ENCODE measurements at regions not wholly inside any gene's neighbourhood (a gene's known extent, or its start where the extent isn't known, plus 50 kb on each side); places are given as distances from the start of the nearest gene placed in this dataset.
A peak's percentile ranks its signal among the peaks of the same experiment; 100 is the strongest.

DNA sequence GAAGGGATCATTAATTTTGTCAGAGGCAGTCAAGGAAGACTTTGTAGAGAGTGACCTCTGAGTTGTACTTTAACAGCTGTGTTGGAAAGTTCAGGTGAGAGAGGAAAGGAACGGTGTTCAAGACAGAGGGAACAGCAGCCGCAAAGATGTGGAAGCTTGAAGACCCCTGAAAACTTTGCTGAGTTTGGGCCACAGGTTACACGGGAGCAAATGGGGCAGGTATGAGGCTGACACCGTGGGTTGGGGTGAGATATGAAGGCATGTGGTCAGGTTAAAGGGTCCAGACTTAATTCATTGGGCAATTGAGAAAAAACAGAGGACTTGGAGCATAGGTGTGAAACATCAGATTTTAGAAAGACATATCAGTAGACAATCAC lies 72.0 kb upstream of the SERP2 start:
- WGBS = 84% methylated on average over 4 of the region's 4 CpGs
- peak overlapping the region; percentile 38 to 50 for H3K27ac ChIP-seq (ENCODE audit: low read depth in 1 of 2, low read length in 1 of 2)
- no peaks in the 10 kb centered on the region for H3K9me3 ChIP-seq (ENCODE audit: control insufficient read depth in 2 of 2, insufficient read depth in 1 of 2, low read length in 1 of 2)
- H3K4me3 ChIP-seq (ENCODE audit: low read length in 2 of 2) = no peak overlapping the region
- H3K4me1 ChIP-seq (ENCODE audit: control insufficient read depth in 2 of 2, insufficient read depth in 2 of 2, low read length in 2 of 2) = peaks cover 38 to 62% of the 10 kb centered on the region in 2 donors
- no peaks in the 10 kb centered on the region for H3K36me3 ChIP-seq (ENCODE audit: control insufficient read depth in 2 of 2, insufficient read depth in 2 of 2, low read length in 1 of 2)
- no peak for DNase-seq (ENCODE audit: low read depth in 6 of 9, low spot score in 9 of 9)
- H3K27me3 ChIP-seq (ENCODE audit: control insufficient read depth in 2 of 2, insufficient read depth in 1 of 2, low read length in 1 of 2) = no peaks in the 10 kb centered on the region

DNA sequence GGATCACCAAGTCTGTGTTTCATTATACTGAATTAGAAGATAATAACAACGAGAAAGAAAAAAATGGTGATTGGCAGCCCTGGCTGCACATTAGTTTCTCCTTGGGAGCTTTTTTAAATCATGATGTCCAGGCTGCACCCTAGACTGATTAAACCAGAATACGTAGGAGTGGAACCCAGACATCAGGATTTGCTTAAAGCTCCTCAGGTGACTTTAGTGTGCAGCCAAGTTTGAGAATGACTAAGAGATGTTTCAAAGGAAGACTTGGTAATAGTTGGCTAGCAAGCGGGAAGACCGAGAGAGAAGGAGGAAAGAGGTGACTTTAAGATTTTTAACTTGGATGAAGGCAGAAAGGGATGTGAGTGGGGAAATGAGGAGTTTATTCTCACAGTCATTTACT lies 71.4 kb upstream of the SERP2 start:
- 97% methylated on average over 4 of the region's 4 CpGs for WGBS
- no peaks in the 10 kb centered on the region for H3K36me3 ChIP-seq (ENCODE audit: control insufficient read depth in 2 of 2, insufficient read depth in 2 of 2, low read length in 1 of 2)
- no peak for DNase-seq (ENCODE audit: low read depth in 6 of 9, low spot score in 9 of 9)
- H3K4me1 ChIP-seq (ENCODE audit: control insufficient read depth in 2 of 2, insufficient read depth in 2 of 2, low read length in 2 of 2) = peaks cover 41 to 66% of the 10 kb centered on the region in 2 donors
- no peaks in the 10 kb centered on the region for H3K27me3 ChIP-seq (ENCODE audit: control insufficient read depth in 2 of 2, insufficient read depth in 1 of 2, low read length in 1 of 2)
- no peak overlapping the region for H3K4me3 ChIP-seq (ENCODE audit: low read length in 2 of 2)
- H3K9me3 ChIP-seq (ENCODE audit: control insufficient read depth in 2 of 2, insufficient read depth in 1 of 2, low read length in 1 of 2) = no peaks in the 10 kb centered on the region
- peak overlapping the region; percentile 72 to 79 for H3K27ac ChIP-seq (ENCODE audit: low read depth in 1 of 2, low read length in 1 of 2)

DNA sequence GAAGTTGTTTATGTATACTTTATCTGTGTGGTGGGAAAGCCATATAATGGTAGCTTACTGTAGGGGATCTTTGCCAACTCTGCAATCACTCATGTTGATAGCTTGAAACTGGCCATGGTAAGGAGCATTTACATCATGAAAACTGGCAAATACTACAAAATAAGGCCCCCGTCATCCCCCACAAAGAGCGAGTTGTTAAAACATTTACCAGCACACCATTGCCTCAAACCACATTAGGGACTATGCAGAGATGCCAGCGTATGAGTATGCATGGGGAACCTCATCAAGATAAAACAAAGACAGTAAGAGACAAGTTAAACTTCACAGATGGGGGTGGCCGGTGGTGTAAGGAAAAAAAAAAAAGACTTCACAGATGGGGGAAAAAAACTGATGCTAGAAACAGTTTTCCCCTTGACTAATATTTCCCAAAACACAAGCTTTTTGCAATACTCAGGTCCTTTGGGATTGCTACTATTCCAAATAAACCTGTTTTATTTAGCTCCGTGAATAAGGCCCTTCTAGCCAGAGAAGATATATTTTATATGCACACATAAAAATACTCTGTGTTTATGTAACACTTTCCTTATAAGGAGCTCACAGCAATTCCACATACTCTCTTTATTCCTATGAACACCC lies 70.6 kb upstream of the SERP2 start:
- Histone ChIP-seq H3K36me3 (ENCODE audit: control insufficient read depth in 2 of 2, insufficient read depth in 2 of 2, low read length in 1 of 2) (no peaks in the 10 kb centered on the region), H3K27ac (ENCODE audit: low read depth in 1 of 2, low read length in 1 of 2) (peak overlapping the region; percentile 78 to 79), H3K4me1 (ENCODE audit: control insufficient read depth in 2 of 2, insufficient read depth in 2 of 2, low read length in 2 of 2) (peaks cover 41 to 69% of the 10 kb centered on the region in 2 donors), H3K27me3 (ENCODE audit: control insufficient read depth in 2 of 2, insufficient read depth in 1 of 2, low read length in 1 of 2) (no peaks in the 10 kb centered on the region), H3K4me3 (ENCODE audit: low read length in 2 of 2) (no peak overlapping the region), H3K9me3 (ENCODE audit: control insufficient read depth in 2 of 2, insufficient read depth in 1 of 2, low read length in 1 of 2) (no peaks in the 10 kb centered on the region)
- DNase-seq (ENCODE audit: low read depth in 6 of 9, low spot score in 9 of 9) = peak in 5 of 9 donors; percentile 55 to 81 (median 59)
- WGBS = 22% methylated on average over 5 of the region's 5 CpGs

DNA sequence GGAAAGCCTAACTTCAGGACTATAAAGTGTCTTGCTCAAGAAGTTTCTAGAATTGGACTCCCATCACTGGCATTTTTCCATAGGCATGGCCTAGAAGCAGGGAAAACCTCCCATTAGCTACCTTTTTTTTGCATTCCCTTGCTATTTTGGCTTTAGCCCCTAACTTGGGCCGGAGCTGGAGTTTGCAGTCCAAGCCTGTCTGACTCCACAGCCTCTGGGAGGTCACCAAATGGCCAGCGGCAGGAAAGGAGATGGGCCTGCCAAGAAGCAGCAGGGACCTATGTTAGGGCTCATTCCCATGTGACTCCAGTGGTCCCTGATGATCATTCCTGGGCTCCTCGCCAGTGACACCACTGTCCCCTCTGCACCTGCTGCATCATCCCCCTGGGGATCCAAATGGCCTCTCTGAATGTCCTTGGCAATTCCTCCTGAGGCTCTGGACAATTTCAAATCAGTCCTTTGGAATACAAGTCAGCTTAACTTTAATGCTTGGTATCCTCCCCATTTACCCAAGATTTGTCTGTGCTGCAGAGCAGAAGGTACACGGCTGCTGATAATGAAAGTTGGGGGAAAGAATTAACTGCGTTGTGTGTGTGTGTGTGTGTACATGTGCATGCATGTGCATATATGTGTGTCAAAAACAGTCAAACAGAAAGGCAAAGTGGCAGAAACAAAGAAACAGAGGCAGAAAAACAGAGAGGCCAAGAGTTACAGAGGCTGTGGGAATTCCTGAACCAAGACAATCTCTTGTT lies 69.8 kb upstream of the SERP2 start:
- no peaks in the 10 kb centered on the region for H3K9me3 ChIP-seq (ENCODE audit: control insufficient read depth in 2 of 2, insufficient read depth in 1 of 2, low read length in 1 of 2)
- H3K36me3 ChIP-seq (ENCODE audit: control insufficient read depth in 2 of 2, insufficient read depth in 2 of 2, low read length in 1 of 2) = no peaks in the 10 kb centered on the region
- no peak overlapping the region for H3K4me3 ChIP-seq (ENCODE audit: low read length in 2 of 2)
- WGBS = 72% methylated on average over 5 of the region's 5 CpGs
- peak overlapping the region in 1 of 2 donors; percentile 79 for H3K27ac ChIP-seq (ENCODE audit: low read depth in 1 of 2, low read length in 1 of 2)
- H3K4me1 ChIP-seq (ENCODE audit: control insufficient read depth in 2 of 2, insufficient read depth in 2 of 2, low read length in 2 of 2) = peaks cover 43 to 75% of the 10 kb centered on the region in 2 donors
- H3K27me3 ChIP-seq (ENCODE audit: control insufficient read depth in 2 of 2, insufficient read depth in 1 of 2, low read length in 1 of 2) = no peaks in the 10 kb centered on the region
- DNase-seq (ENCODE audit: low read depth in 6 of 9, low spot score in 9 of 9) = peak in 1 of 9 donors; percentile 33

DNA sequence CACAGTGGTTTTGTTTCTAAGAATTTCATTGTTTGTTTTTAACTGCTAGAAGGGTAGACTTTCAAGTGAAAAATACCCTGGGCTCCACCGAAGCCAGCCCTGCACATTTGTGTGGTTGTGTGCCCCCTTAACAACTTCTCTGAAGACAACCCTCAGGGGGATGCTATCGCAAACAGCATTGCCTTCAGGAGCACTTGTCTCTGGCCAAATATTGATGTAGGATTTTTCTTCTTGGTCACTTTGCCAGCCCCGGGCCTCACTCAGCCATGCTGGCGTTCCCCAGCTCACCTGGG lies 69.2 kb upstream of the SERP2 start:
- peak overlapping the region; percentile 25 to 79 for H3K27ac ChIP-seq (ENCODE audit: low read depth in 1 of 2, low read length in 1 of 2)
- 75% methylated on average over 4 of the region's 4 CpGs for WGBS
- H3K36me3 ChIP-seq (ENCODE audit: control insufficient read depth in 2 of 2, insufficient read depth in 2 of 2, low read length in 1 of 2) = no peaks in the 10 kb centered on the region
- peaks cover 43 to 75% of the 10 kb centered on the region in 2 donors for H3K4me1 ChIP-seq (ENCODE audit: control insufficient read depth in 2 of 2, insufficient read depth in 2 of 2, low read length in 2 of 2)
- H3K9me3 ChIP-seq (ENCODE audit: control insufficient read depth in 2 of 2, insufficient read depth in 1 of 2, low read length in 1 of 2) = no peaks in the 10 kb centered on the region
- H3K4me3 ChIP-seq (ENCODE audit: low read length in 2 of 2) = no peak overlapping the region
- DNase-seq (ENCODE audit: low read depth in 6 of 9, low spot score in 9 of 9) = no peak
- no peaks in the 10 kb centered on the region for H3K27me3 ChIP-seq (ENCODE audit: control insufficient read depth in 2 of 2, insufficient read depth in 1 of 2, low read length in 1 of 2)

DNA sequence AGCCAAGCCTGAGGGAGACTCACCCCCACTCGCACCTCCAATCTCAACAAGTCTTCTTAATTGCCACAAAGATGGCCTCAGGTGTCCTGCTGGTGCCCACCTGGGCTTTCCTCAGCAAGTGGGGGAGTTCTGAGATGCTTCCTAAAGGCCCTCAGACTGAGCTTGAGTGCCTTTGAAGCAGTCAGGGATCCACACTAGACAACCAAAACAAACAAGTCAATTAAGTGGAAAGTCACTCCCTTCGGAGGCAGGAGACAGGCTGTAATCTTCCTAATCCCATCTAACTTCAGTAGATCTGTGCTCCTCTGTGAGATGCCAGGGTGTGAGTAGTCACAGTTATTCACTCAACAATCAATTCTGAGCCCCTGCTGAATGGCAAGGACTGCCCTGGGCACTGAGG lies 68.3 kb upstream of the SERP2 start:
- H3K4me3 ChIP-seq (ENCODE audit: low read length in 2 of 2) = no peak overlapping the region
- no peak for DNase-seq (ENCODE audit: low read depth in 6 of 9, low spot score in 9 of 9)
- H3K4me1 ChIP-seq (ENCODE audit: control insufficient read depth in 2 of 2, insufficient read depth in 2 of 2, low read length in 2 of 2) = peaks cover 48 to 74% of the 10 kb centered on the region in 2 donors
- H3K36me3 ChIP-seq (ENCODE audit: control insufficient read depth in 2 of 2, insufficient read depth in 2 of 2, low read length in 1 of 2) = no peaks in the 10 kb centered on the region
- H3K27me3 ChIP-seq (ENCODE audit: control insufficient read depth in 2 of 2, insufficient read depth in 1 of 2, low read length in 1 of 2) = no peaks in the 10 kb centered on the region
- H3K9me3 ChIP-seq (ENCODE audit: control insufficient read depth in 2 of 2, insufficient read depth in 1 of 2, low read length in 1 of 2) = no peaks in the 10 kb centered on the region
- WGBS = 92% methylated on average over 2 of the region's 2 CpGs
- peak overlapping the region; percentile 44 to 87 for H3K27ac ChIP-seq (ENCODE audit: low read depth in 1 of 2, low read length in 1 of 2)

DNA sequence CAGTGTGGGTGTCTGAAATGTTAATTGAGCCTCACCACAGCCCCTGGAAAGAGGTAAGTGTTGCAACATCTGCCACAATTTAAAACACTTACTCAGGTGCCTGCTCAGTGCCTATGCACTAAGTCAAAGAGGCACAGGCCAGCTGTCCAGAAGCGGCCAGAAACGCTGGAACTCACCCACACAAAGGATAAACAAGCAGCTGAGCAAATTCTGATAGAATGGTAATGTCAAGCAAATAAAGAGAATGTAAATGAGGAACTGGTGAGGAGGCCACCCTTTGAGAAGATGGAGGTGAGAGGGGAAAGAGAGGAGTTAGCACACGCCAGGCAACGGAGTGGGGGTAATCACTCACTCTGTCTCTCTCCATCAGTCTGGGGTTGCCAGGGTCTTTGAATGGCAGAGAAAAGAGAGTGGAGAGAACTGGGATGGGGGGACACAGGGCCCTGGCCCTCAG lies 67.7 kb upstream of the SERP2 start:
- Histone ChIP-seq H3K27me3 (ENCODE audit: control insufficient read depth in 2 of 2, insufficient read depth in 1 of 2, low read length in 1 of 2) (no peaks in the 10 kb centered on the region), H3K36me3 (ENCODE audit: control insufficient read depth in 2 of 2, insufficient read depth in 2 of 2, low read length in 1 of 2) (no peaks in the 10 kb centered on the region), H3K27ac (ENCODE audit: low read depth in 1 of 2, low read length in 1 of 2) (peak overlapping the region; percentile 86 to 87), H3K9me3 (ENCODE audit: control insufficient read depth in 2 of 2, insufficient read depth in 1 of 2, low read length in 1 of 2) (no peaks in the 10 kb centered on the region), H3K4me3 (ENCODE audit: low read length in 2 of 2) (no peak overlapping the region), H3K4me1 (ENCODE audit: control insufficient read depth in 2 of 2, insufficient read depth in 2 of 2, low read length in 2 of 2) (peaks cover 48 to 78% of the 10 kb centered on the region in 2 donors)
- peak in 1 of 9 donors; percentile 49 for DNase-seq (ENCODE audit: low read depth in 6 of 9, low spot score in 9 of 9)
- WGBS = 79% methylated on average over 4 of the region's 4 CpGs

DNA sequence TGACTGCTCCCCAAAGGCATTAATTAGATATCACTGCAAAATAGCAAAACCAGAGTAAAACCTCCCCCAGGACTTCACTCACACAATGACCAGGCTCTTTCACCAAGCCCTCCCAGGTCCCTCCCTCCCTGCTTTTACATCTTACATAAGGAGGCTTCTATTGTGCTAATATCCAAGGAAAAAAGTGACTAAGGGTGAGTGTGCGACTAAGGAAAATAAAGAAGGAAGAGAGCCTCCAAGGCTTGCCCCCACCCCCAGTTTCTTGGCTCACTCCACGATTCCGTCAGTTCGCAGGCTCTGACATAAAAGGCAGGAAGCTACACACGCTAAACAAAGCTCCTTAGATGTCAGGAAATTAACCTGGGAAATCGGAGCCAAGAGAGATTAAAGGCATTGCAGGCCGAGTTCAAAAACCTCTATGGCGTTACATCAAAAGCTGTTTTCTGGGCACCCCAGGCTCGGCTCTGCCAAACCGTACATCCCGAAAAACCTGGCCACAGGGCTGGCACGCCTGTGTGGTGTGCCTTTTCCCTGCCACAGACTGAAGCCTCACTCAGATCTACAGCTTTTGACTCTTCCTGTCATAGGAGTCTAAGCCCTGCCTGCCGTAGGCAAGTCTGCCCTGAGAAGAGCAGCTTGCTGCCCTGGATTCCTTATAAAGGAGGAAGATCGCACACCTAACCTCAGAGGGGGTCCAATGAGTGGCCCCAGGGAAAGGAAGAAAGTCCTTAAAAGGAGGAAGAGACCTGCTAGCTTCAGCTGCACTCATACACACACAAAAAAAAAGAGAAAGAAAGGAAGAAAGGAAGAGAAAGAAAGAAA lies 67.0 kb upstream of the SERP2 start:
- H3K4me3 ChIP-seq (ENCODE audit: low read length in 2 of 2) = peak overlapping the region; percentile 22 to 25
- 16% methylated on average over 14 of the region's 14 CpGs for WGBS
- peaks cover 48 to 72% of the 10 kb centered on the region in 2 donors for H3K4me1 ChIP-seq (ENCODE audit: control insufficient read depth in 2 of 2, insufficient read depth in 2 of 2, low read length in 2 of 2)
- H3K36me3 ChIP-seq (ENCODE audit: control insufficient read depth in 2 of 2, insufficient read depth in 2 of 2, low read length in 1 of 2) = no peaks in the 10 kb centered on the region
- peak in 6 of 9 donors; percentile 55 to 78 (median 64) for DNase-seq (ENCODE audit: low read depth in 6 of 9, low spot score in 9 of 9)
- H3K27ac ChIP-seq (ENCODE audit: low read depth in 1 of 2, low read length in 1 of 2) = peak overlapping the region; percentile 86 to 87
- H3K27me3 ChIP-seq (ENCODE audit: control insufficient read depth in 2 of 2, insufficient read depth in 1 of 2, low read length in 1 of 2) = no peaks in the 10 kb centered on the region
- no peaks in the 10 kb centered on the region for H3K9me3 ChIP-seq (ENCODE audit: control insufficient read depth in 2 of 2, insufficient read depth in 1 of 2, low read length in 1 of 2)

DNA sequence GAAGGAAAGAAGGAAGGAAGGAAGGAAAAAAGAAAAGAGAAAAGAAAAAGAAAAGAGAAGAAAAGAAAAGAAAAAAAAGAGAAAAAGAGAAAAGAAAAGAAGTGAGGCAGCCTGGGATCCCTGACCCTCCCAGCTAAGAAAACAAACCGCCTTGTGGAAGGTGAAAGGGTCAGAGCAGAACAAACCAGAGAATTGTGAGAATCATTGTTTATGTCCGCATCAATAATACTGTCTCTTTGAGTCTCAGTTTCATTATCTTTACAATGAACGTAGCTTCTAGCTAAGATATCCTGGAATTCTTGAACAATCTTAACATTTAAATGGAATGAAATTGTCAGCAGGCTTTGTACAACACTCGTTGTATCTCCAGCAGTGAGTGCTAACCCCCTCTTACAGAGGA lies 66.4 kb upstream of the SERP2 start:
- no peak for DNase-seq (ENCODE audit: low read depth in 6 of 9, low spot score in 9 of 9)
- peak overlapping the region in 1 of 2 donors; percentile 69 for H3K27ac ChIP-seq (ENCODE audit: low read depth in 1 of 2, low read length in 1 of 2)
- peaks cover 48 to 65% of the 10 kb centered on the region in 2 donors for H3K4me1 ChIP-seq (ENCODE audit: control insufficient read depth in 2 of 2, insufficient read depth in 2 of 2, low read length in 2 of 2)
- H3K9me3 ChIP-seq (ENCODE audit: control insufficient read depth in 2 of 2, insufficient read depth in 1 of 2, low read length in 1 of 2) = no peaks in the 10 kb centered on the region
- H3K4me3 ChIP-seq (ENCODE audit: low read length in 2 of 2) = no peak overlapping the region
- no peaks in the 10 kb centered on the region for H3K27me3 ChIP-seq (ENCODE audit: control insufficient read depth in 2 of 2, insufficient read depth in 1 of 2, low read length in 1 of 2)
- 95% methylated on average over 4 of the region's 4 CpGs for WGBS
- no peaks in the 10 kb centered on the region for H3K36me3 ChIP-seq (ENCODE audit: control insufficient read depth in 2 of 2, insufficient read depth in 2 of 2, low read length in 1 of 2)
